HCT116 (cell line): ENCODE measurements at regions not wholly inside any gene's neighbourhood (a gene's known extent, or its start where the extent isn't known, plus 50 kb on each side); places are given as distances from the start of the nearest gene placed in this dataset.

Source experiments
- ATF3 ChIP-seq: IDR thresholded peaks from 2 replicates; pipeline ENCODE4 v1.6.1; 2012
- CEBPB ChIP-seq: IDR thresholded peaks from 2 replicates; pipeline ENCODE4 v1.6.1; 2012; ENCODE audit warnings: low read depth
- CTCF ChIP-seq, 3 experiments: fragments of 200-600 bp in 1 of 3; sonication (generic) in 1 of 3; IDR thresholded peaks in 2 of 3; conservative IDR thresholded peaks in 1 of 3; 2 replicates each; pipeline ENCODE4 v1.5.1; 2012 to 2017; ENCODE audit warnings: low read depth in 2 of 3, low read length in 2 of 3, antibody characterized with exemption in 1 of 3, borderline replicate concordance in 1 of 3, control low read depth in 1 of 3, mild to moderate bottlenecking in 1 of 3, mixed read lengths in 1 of 3, mixed run types in 1 of 3, moderate library complexity in 1 of 3; ENCODE audit not compliant: insufficient read depth in 1 of 3
- FOSL1 ChIP-seq: IDR thresholded peaks from 2 replicates; pipeline ENCODE4 v1.6.1; 2012; ENCODE audit warnings: low read depth
- POLR2A ChIP-seq: IDR thresholded peaks from 2 replicates; pipeline ENCODE4 v1.7.0; 2011; ENCODE audit warnings: borderline replicate concordance; ENCODE audit not compliant: insufficient read depth, insufficient read length; ENCODE audit errors: extremely low read depth
- POLR2AphosphoS5 ChIP-seq: IDR thresholded peaks from 2 replicates; pipeline ENCODE4 v1.6.1; 2011; ENCODE audit warnings: mild to moderate bottlenecking, low read depth, low read length, moderate library complexity
- SIN3A ChIP-seq: IDR thresholded peaks from 2 replicates; pipeline ENCODE4 v1.6.1; 2012; ENCODE audit warnings: low read depth
- SRF ChIP-seq: IDR thresholded peaks from 2 replicates; pipeline ENCODE4 v1.6.1; 2012; ENCODE audit warnings: low read depth
- TCF7L2 ChIP-seq: IDR thresholded peaks from 2 replicates; pipeline ENCODE4 v1.7.0; 2011; ENCODE audit warnings: borderline replicate concordance, inconsistent platforms; ENCODE audit not compliant: insufficient read depth, insufficient read length; ENCODE audit errors: extremely low read depth
- ZFX ChIP-seq: fragments of 450-650 bp; IDR thresholded peaks from 2 replicates; pipeline ENCODE4 v1.6.1; 2017

GRCh38 chr5:63398346-63398745 lies 563.9 kb downstream of the HTR1A start:
- TF ChIP-seq ZFX (no peak), CTCF (IDR thresholded peaks at IDR 0.05 in 2 of 3, conservative IDR thresholded peaks at IDR 0.05 in 1 of 3; ENCODE audit: borderline replicate concordance in 1 of 3, insufficient read depth in 1 of 3, low read depth in 2 of 3, low read length in 2 of 3) (no peak), ATF3 (no peak), CEBPB (no peak), POLR2AphosphoS5 (no peak), SIN3A (no peak), SRF (no peak), TCF7L2 (no peak), POLR2A (no peak), FOSL1 (no peak)
